Parathyroid adenoma (tissue), 2 donors: ENCODE measurements at regions not wholly inside any gene's neighbourhood (a gene's known extent, or its start where the extent isn't known, plus 50 kb on each side); places are given as distances from the start of the nearest gene placed in this dataset.

Experiments
- H2AFZ ChIP-seq: fragments of 300-600 bp; sonication (generic); one replicate; pipeline ENCODE4 v1.7.0; 2017; ENCODE audit warnings: antibody characterized with exemption, mild to moderate bottlenecking
- H3K27ac ChIP-seq: fragments of 300-600 bp; sonication (generic); one replicate; pipeline ENCODE4 v1.7.0; 2017
- H3K27me3 ChIP-seq: fragments of 300-600 bp; sonication (generic); one replicate; pipeline ENCODE4 v1.7.0; 2017; ENCODE audit warnings: low read length; ENCODE audit not compliant: control insufficient read depth, insufficient read depth
- H3K36me3 ChIP-seq: fragments of 300-600 bp; sonication (generic); one replicate; pipeline ENCODE4 v1.7.0; 2017; ENCODE audit warnings: low read length; ENCODE audit not compliant: control insufficient read depth, insufficient read depth
- H3K4me1 ChIP-seq: fragments of 300-600 bp; sonication (generic); one replicate; pipeline ENCODE4 v1.7.0; 2017; ENCODE audit warnings: control low read depth
- H3K4me2 ChIP-seq: fragments of 300-600 bp; sonication (generic); one replicate; pipeline ENCODE4 v1.7.0; 2017; ENCODE audit warnings: low read length
- H3K4me3 ChIP-seq: fragments of 300-600 bp; sonication (generic); one replicate; pipeline ENCODE4 v1.7.0; 2017; ENCODE audit warnings: low read depth, low read length
- H3K79me2 ChIP-seq: fragments of 300-600 bp; sonication (generic); one replicate; pipeline ENCODE4 v1.7.0; 2017; ENCODE audit warnings: control low read depth
- H3K9ac ChIP-seq: fragments of 300-600 bp; sonication (generic); one replicate; pipeline ENCODE4 v1.7.0; 2017; ENCODE audit warnings: mild to moderate bottlenecking
- H3K9me3 ChIP-seq: fragments of 300-600 bp; sonication (generic); one replicate; pipeline ENCODE4 v1.7.0; 2017; ENCODE audit warnings: low read length; ENCODE audit not compliant: control insufficient read depth
- CTCF ChIP-seq: fragments of 300-600 bp; sonication (generic); IDR thresholded peaks from one replicate; pipeline ENCODE4 v1.7.0; 2017; ENCODE audit warnings: antibody characterized with exemption, mild to moderate bottlenecking
- donor health status: primary hyperparathyroidism.

- H3K4me3 ChIP-seq = no peak overlapping the region
- no peaks in the 10 kb centered on the region for H3K27me3 ChIP-seq
- H3K79me2 ChIP-seq = no peaks in the 10 kb centered on the region
- no peaks in the 10 kb centered on the region for H3K36me3 ChIP-seq
- H3K9ac ChIP-seq = no peak overlapping the region
- no peaks in the 10 kb centered on the region for H3K4me1 ChIP-seq
- no peak overlapping the region for H3K4me2 ChIP-seq
- H2AFZ ChIP-seq = no peak overlapping the region
- no peak overlapping the region for H3K27ac ChIP-seq
- no peaks in the 10 kb centered on the region for H3K9me3 ChIP-seq
- no peak for TF ChIP-seq CTCF
Measured at GRCh38 chr22:48779661-48780596, 1047.7 kb downstream of the BRD1 start.

- H3K9ac ChIP-seq = no peak overlapping the region
- H3K9me3 ChIP-seq = no peaks in the 10 kb centered on the region
- H2AFZ ChIP-seq = no peak overlapping the region
- no peak overlapping the region for H3K4me3 ChIP-seq
- no peak overlapping the region for H3K4me2 ChIP-seq
- H3K27ac ChIP-seq = no peak overlapping the region
- no peaks in the 10 kb centered on the region for H3K79me2 ChIP-seq
- H3K4me1 ChIP-seq = no peaks in the 10 kb centered on the region
- H3K27me3 ChIP-seq = no peaks in the 10 kb centered on the region
- no peak for TF ChIP-seq CTCF
- no peaks in the 10 kb centered on the region for H3K36me3 ChIP-seq
Measured at GRCh38 chr22:48779211-48779643, 1048.4 kb downstream of the BRD1 start.

GRCh38 chr22:48778308-48779195, 1049.1 kb downstream of the BRD1 start:
- H3K79me2 ChIP-seq = no peaks in the 10 kb centered on the region
- H3K9me3 ChIP-seq = no peaks in the 10 kb centered on the region
- H3K4me3 ChIP-seq = no peak overlapping the region
- no peaks in the 10 kb centered on the region for H3K36me3 ChIP-seq
- no peaks in the 10 kb centered on the region for H3K4me1 ChIP-seq
- no peak overlapping the region for H3K4me2 ChIP-seq
- H3K27ac ChIP-seq = no peak overlapping the region
- no peaks in the 10 kb centered on the region for H3K27me3 ChIP-seq
- H3K9ac ChIP-seq = no peak overlapping the region
- no peak for TF ChIP-seq CTCF
- no peak overlapping the region for H2AFZ ChIP-seq

- Histone ChIP-seq H2AFZ (no peak overlapping the region), H3K4me1 (no peaks in the 10 kb centered on the region), H3K36me3 (no peaks in the 10 kb centered on the region), H3K27ac (no peak overlapping the region), H3K79me2 (no peaks in the 10 kb centered on the region), H3K4me3 (no peak overlapping the region), H3K4me2 (no peak overlapping the region), H3K9me3 (no peaks in the 10 kb centered on the region), H3K9ac (no peak overlapping the region), H3K27me3 (no peaks in the 10 kb centered on the region)
- TF ChIP-seq CTCF = no peak
Measured at GRCh38 chr22:48772286-48772907, 1055.3 kb downstream of the BRD1 start.
